Loucy (cell line): ENCODE measurements at regions not wholly inside any gene's neighbourhood (a gene's known extent, or its start where the extent isn't known, plus 50 kb on each side); places are given as distances from the start of the nearest gene placed in this dataset.

Experiments used
- CTCF ChIP-seq: fragments of 200-600 bp; sonication (generic); conservative IDR thresholded peaks from 2 replicates; pipeline ENCODE4 v1.5.1; 2014; ENCODE audit warnings: mild to moderate bottlenecking, antibody characterized with exemption, low read length
- EZH2phosphoT487 ChIP-seq: fragments of 200-600 bp; IDR thresholded peaks from 2 replicates; pipeline ENCODE4 v1.6.1; 2018; ENCODE audit warnings: antibody characterized with exemption, mild to moderate bottlenecking, moderate library complexity, borderline replicate concordance

DNA sequence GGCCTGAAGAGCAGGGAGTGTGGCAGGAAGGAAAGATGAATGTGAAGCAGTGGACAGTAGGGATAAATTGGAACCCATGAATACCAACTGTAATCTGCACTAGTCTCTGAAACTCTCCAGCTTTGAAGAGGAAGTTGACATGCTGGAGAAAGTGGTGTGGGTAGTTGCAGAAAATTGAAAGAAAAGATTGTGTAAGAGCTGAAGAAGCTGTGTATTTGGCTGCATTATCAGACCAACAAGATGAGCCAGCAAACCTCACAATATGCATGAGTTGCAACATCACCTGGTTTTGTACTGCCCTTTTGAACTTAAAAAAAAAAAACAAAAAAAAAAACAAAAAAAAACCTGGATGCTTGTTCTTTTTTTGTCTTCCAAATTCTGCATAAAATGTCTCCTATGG is 921.9 kb upstream of the EYS start:
- TF ChIP-seq CTCF, result no peak
- no peak for TF ChIP-seq EZH2phosphoT487
